GM19043 (cell line): ENCODE measurements at regions not wholly inside any gene's neighbourhood (a gene's known extent, or its start where the extent isn't known, plus 50 kb on each side); places are given as distances from the start of the nearest gene placed in this dataset.
"Not testable (repeated sequence)": the region's sequence is repeated elsewhere in the genome, so short reads cannot be mapped to it uniquely, and the experiment has no call there.

Source experiments
- ATAC-seq: cut with Tn5 transposase; IDR thresholded peaks from one replicate; pipeline ENCODE4 v1.9.1; 2021; ENCODE audit warnings: low read depth; ENCODE audit not compliant: unreplicated experiment

DNA sequence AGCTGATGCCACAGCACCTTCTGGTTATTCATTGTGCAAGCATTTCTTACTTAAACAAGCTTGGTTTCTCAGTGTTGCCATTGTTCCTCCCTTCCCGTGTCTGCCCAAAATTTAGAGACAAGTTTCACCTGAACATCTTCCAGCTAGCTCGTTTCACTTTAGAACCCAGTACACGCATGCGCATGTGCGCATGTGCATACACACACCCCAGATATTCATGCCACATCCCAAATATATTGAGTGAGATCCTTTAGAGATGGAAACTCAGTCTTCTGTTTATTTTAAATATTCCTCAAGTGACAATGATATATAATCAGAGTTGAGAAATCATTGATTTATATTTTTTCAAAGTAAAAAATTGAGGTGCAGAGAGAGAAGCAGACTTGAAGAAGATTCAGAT, 147.6 kb downstream of the PLK2 start:
- ATAC-seq: no peak

DNA sequence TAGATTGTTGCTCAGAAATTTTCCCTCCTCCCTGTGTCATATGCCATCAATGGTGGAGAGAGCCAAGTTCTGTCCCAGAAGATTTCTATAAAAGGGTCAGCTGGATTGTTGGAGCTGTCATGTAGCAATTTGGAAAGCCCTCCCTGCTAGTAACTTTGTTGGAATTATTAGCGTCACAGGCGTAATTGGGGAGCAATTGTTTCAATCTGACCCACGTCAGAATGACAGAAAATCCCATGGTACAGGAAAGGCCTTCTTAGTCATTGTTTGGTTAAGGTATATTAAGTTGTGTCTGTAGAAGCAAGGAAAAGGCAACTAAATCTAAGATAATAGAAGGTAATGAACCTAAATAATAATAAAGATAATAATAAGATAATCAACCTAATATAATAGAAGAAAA, 148.4 kb downstream of the PLK2 start:
- no peak for ATAC-seq

DNA sequence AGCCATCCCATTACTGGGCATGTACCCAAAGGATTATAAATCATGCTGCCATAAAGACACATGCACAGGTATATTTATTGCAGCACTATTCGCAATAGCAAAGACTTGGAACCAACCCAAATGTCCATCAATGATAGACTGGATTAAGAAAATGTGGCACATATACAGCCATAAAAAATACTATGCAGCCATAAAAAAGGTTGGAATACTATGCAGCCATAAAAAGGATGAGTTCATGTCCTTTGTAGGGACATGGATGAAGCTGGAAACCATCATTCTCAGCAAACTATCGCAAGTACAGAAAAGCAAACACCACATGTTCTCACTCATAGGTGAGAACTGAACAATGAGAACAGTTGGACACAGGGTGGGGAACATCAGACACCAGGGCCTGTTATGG, 151.5 kb downstream of the PLK2 start:
- ATAC-seq: not testable (repeated sequence)

DNA sequence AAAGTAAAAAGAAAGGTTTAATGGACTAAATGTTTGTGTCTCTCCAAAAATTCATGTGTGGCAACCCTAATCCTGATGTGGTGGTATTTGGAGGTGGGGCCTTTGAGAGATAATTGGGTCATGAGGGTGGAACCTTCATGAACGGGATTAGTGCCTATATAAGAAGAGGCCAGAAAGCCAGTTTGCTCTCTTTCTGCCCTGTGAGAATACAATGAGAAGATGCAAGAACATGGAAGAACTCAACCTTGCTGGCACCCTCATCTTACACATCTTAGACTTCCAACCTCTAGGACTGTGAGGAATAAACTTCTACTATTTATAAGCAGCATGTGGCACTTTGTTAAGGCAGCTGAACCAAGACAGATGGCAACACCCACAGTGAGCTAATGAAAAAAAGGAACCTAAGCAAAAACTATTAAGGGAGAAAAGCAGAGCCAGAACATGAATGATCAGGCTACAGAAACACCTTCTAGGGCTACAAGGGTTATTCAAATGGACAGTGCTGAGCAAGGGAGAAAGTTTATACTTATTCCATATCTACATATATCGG, 159.5 kb downstream of the PLK2 start:
- no peak for ATAC-seq

DNA sequence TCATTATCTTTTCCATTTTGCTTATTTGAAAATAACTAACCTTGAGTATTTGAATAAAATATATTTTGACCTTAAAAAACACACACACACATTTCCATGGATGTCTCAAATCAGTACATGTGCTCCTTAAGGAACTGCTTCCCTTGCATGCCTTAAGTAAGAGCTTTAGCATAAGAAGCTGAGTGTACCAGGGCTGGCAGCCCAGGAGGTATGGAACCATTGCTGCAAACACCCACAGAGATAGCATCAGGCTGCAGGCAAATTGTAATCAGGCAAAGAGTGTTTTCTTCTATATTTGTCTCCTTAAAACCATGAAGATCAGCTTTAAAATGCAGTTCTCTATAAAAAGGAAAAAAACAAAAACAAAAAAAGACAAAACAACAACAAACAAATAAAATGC, 160.6 kb downstream of the PLK2 start:
- ATAC-seq: no peak

DNA sequence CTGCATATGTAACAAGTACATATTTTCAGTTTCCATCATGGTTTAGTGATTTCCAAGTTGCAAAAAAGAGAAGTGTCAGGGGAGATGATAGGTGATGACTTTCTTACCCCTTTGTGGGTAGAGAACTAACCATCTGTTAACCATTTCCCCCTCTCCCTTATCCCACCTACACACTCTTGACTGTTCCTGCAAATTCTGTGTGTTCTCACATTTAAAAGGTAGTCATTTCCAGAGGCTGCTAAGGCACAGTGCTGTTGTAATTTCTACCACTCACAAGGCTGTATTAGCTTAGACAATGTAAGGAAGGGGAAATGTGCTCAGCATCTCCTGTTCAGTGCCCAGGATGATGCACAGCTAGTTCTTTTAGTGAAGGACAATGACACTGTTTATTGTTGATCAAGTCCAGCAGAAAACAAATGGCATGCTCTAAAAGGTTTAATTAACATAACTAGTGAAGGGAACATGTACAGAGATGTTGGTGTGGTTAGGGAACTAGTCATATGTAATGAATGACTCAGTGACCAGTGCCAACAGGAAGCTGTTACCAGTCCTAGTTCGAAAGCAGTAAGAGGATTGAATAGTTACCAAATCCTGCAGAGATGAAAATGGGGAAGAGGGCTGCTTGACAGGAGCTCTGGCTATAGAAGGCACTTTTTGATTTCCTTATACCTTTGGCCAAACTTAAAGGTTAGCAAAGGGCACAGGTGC, 165.1 kb downstream of the PLK2 start:
- ATAC-seq: peak; percentile 57

DNA sequence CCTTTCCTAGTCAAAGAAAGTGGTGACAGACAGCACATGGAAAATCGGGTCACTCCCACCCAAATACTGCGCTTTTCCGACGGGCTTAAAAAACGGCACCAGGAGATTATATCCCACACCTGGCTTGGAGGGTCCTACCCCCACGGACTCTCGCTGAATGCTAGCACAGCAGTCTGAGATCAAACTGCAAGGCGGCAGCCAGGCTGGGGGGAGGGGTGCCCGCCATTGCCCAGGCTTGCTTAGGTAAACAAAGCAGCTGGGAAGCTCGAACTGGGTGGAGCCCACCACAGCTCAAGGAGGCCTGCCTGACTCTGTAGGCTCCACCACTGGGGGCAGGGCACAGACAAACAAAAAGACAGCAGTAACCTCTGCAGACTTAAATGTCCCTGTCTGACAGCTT, 171.6 kb downstream of the PLK2 start:
- ATAC-seq: not testable (repeated sequence)

DNA sequence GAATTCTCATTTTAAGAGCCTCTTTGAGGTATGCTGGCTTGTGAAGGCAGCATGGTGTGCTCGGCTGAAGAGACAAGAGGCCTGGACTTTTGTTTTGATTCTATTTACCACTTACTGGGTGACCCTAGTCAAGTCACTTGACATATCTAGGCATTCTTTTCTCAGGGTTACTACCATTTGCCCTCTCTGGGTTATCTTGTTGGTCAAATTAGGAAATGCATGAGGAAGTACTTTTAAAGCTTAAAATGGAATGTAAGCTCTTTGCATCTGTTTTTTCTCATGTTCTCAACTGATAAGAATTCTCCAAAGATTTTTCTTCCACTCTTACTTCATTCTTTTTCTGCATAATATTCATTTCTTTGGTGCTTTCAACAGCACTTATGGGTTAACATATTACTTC, 173.1 kb downstream of the PLK2 start:
- no peak for ATAC-seq

DNA sequence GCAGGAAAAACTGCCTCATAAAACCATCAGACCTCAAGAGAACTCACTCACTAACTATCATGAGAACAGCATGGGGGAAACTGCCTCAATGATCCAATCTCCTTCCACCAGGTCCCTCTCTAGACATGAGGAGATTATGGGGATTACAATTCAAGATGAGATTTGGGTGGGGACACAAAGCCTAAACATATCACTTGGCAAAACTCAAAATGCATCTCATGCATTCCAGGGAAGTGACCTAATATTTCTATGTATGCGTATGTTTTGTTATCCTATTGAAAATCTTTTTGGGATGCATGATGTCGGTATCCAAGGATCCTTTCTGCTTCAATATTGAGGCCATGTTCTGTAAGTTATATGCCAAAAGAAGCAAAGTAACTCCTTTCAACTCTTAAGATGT, 174.0 kb downstream of the PLK2 start:
- no peak for ATAC-seq

DNA sequence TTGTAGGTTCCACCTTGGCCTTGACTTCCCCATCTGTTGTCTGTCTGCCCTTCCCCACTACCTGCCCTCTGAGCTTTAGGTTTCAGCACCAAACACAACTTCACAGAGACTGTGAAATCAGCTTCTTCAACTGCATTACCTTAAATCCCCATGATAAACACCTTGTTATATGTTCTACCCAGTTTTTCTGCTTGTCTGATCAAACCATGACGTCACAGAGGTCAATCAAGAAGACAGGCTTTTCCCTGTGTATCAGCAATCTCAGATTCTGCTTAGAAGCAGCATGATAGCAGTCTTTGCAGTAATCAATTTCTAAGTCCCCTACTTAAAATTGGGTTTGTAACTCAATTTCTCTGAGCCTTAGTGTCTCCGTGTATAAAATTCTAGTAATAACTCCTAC, 175.0 kb downstream of the PLK2 start:
- no peak for ATAC-seq

DNA sequence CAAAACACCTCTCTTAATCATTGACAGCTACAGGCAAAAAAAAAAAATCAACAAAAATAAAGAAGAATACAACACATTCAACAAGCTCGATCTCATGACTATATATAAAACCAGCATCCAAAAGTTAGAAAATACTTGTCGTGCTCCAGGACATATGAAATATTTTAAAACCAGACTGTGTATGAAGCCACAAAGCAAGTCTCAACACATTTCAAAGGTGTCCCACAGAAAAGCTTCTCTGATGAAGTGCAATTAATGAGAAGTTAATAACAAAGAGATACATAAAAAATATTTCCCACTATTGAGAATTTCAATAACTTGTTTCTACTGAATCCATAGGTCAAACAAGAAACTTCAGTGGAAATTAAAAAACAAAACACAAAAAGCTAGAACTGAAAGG, 178.7 kb downstream of the PLK2 start:
- no peak for ATAC-seq

DNA sequence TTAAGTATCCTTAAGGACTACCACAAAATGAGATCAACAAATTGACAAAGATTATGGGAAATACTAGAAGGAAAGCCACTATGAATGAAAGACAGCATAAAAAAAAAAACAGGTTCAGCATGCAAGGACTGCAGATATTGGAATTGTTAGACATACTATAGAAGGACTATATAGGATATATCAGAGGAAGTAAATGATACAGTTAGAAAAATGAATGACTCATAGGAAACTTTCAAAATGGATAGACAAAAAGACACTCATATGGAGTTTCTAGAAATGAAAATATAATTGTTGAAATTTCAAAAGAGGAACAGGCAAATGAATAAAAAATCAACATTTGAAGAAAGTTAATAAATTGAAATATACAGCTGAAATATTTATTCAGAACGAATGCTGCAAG, 180.6 kb downstream of the PLK2 start:
- ATAC-seq: no peak

DNA sequence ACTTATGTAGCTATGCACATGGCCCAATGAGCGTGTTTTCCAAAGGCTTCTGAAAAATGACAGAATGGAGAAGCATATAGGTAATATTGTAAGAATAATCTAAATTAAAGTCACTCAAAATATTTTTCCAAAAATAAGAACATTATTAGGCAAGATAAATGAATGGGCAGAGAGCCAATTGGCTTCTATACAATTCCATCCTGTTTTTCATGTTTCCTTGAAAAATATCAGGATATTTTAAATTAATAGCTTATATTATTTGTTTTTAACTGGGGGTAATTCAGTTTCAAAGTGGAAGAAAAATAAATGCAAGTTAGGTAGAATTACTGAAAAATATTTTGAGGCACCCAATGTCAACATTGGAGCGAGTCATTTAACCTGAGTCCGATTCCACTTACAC, 183.5 kb downstream of the PLK2 start:
- no peak for ATAC-seq

DNA sequence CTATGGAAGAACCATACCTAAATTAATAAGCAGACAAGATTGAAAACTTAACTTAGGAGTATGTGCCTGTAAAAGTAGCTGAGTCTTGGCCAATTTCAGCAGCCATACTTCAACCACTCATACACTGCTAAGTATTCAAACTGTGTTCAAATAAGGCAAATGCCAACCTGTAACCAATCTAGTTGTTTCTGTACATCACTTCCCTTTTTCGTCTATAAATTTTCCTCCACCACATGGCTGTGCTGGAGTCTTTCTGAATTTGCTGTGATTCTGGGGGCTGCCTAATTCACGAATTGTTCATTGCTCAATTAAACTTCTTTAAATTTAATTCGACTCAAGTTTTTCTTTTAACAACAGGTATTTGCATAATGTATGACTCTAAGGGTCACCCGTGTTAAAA, 184.4 kb downstream of the PLK2 start:
- ATAC-seq: no peak

DNA sequence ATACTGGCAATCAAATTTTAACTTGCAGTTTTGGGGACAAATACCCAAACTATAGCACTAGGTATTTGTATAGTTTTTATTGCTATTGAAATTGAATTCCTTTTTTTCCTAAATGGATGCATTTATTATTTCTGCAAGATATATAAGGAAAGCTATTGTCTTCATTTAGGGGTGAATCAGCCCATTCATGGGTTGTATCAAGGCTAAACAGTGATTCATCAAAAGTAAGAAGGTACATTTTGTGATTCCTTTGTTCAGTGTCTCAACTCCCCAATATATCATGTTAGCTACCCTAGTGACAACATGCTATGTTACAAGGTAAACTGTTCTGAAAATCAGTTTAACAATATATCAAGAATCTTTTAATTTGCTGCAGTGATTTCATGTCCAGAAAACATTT, 185.7 kb downstream of the PLK2 start:
- ATAC-seq: no peak

DNA sequence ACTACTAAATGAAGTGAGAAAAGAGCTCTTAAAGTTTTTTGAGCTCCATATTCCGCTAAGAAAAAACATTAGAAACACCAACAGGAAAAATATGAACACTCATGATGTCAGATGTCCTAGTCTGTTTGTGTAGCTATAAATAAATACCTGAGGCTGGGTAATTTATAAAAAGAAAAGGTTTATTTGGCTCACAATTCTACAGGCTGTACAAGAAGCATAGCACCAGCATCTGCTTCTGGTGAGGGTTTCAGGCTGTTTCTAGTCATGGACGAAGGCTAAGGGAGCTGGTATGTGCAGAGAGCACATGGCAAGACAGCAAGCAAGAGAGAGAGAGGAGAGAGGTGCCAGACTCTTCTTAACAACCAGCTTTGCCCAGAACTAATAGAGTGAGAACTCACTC, 186.2 kb downstream of the PLK2 start:
- ATAC-seq: no peak

DNA sequence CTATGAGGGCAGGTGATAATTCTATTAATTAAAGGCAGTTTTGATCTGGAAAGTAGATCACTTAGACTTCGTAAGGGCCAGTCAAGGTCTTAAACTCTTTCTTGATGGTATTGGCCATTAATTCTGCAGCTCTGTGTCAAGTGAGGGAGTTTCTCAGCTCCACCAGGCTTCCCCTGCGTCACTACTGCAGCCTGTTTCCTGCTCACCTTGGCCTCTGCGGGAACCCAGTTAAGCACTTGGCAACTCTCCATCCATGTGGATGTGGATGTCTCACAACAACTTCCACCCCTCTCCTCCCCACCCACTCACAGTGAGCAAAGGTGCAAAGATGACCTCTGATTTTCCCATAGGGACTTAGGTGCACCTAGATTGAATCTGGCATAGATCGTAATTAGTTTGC, 191.6 kb downstream of the PLK2 start:
- ATAC-seq: no peak

DNA sequence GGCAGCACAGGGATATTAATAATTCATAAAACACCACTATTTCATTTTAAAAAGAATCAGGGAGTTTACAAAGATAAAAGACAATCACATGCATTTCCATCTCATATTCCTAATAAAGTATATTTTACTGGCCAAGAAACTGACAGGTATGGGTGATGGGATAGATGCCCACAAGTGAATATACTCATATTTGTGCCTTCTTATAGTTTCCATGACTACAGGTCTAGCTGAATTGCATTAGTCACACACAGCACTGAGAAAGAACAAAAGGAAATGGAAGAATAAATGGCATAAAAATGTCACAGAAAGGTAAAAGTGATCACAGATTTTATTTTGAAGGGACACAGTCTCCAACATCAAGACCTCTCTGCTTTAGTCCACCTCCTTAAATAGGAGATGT, 193.5 kb downstream of the PLK2 start:
- no peak for ATAC-seq

DNA sequence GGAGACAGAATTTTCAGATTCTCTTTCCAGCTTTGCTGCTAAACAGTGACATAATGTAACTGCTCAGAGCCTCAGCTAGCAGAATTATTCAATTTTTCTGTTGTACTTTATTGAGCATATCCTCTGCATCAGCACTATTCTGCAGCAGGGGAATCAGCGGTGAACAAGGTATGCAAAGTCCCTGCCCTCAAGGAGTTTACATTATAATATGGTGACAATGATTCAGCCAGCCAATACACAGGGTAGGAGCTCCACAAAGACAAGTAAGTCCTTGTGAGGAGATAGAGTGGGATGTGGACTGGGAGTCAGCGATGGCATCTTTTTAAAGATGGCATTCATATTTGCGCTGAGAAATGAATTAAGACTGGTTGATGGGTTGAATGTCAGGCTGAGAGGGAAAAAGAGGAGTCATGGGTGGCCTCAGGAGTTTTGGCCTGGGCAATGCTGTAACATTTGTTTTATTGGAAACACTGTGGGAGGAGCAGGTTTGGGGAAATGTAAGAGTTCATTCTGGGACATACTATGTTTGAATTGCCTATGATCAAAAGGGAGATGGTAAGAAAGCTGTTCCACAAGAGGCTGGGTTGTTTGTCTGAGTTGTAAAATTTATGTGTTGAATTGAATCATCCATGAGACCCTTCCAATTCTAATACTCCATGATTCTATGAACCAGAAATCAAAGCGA, 194.5 kb downstream of the PLK2 start:
- no peak for ATAC-seq

DNA sequence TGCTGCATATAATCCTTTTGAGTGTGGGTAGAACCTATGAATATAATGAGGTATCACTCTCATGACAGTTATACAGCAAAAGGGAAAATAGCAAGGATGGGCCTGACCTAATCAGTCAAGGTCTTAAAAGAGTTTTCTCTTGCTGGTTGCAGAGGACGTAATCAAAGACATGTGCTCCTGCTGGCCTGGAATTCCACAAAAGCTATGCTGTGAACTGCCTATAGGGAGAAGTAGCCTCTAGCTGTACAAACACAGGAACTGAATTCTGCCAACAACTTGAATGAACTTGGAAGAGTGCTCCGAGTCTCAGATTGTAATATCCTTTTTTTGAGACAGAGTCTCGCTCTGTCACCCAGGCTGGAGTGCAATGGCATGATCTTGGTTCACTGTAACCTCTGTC, 195.6 kb downstream of the PLK2 start:
- no peak for ATAC-seq

DNA sequence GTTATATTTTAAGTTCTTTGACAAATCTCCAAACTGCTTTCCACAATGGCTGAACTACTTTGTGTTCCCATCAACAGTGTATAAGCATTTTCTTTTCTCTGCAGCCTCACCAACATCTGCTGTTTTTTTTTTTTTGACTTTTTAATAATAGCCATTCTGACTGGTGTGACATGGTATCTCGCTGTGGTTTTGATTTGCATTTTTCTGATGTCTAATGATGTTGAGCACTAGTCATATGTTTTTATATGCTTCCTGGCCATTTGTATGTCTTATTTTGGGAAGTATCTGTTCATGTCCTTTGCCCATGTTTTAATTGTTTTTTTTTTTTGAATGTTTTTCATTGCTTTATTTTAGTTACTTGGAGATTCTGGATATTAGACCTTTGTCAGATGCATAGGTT, 196.6 kb downstream of the PLK2 start:
- ATAC-seq: no peak

DNA sequence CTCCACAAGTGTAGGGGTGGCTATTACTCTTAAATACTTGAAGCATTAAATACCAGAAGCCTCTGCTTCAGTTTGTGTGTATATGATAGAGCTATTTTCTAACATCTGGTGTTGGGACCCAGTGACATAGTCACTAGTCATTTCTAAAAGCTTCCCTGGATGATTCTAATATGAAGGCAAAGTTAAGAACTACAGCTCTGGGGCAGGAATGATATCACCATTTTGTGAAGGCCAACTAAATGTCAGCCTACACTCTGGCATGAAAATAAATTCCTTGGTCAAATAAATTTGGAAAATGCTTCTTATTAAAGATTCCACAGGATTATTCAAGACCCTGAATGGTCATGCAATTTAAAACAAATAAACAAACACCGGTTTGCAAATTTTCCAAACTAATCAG, 197.7 kb downstream of the PLK2 start:
- no peak for ATAC-seq
